NCI-H524 (cell line): ENCODE measurements at regions not wholly inside any gene's neighbourhood (a gene's known extent, or its start where the extent isn't known, plus 50 kb on each side); places are given as distances from the start of the nearest gene placed in this dataset.
A peak's percentile ranks its signal among the peaks of the same experiment; 100 is the strongest.
"Not testable (repeated sequence)": the region's sequence is repeated elsewhere in the genome, so short reads cannot be mapped to it uniquely, and the experiment has no call there.

Source experiments
- DNase-seq, 2 experiments: peaks; one replicate each; lab custom pipeline; 2025; lab: John Stamatoyannopoulos, UW

DNA sequence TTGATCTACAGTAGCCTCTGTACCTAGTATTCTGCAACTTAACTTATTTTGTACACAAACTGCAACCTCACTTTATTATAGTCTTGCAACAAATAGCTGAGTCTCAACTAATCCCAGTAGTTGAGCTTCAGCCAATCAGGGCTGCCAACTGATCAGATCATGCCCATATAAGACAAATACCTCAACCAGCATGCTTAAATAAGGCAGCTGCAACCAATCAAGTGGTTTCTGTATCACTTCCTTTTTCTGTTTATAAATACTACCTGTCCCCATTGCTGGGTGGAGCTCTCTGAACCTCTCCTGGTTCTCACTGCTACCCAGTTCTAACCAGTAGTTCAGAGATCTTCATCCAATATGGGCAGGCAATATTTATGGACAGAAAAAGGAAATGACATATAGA is 248.5 kb upstream of the FBXO33 start:
- DNase-seq: no peak

- no peak for DNase-seq
Observed at GRCh38 chr14:39673734-39674133, 241.5 kb upstream of the FBXO33 start.

DNA sequence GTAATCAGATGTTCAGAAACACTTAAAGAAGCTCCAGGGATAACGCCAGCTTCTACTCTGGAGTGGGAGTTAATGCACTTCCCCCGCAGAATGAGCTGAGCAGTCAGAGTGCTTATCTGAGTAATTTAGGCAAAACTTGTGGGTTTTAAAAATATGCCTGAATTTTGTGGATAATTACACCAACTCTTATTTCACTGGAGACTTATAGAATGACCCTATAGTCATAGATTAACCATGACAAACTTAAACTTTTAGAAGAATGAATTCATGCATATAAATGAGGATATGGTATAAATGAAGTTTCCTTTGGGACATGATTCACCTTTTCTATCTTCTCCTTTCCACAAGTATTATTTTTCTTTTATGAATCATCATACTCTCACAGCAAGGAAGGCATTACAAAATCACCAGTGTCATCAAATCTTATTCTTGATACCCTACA is 241.1 kb upstream of the FBXO33 start:
- no peak for DNase-seq

DNA sequence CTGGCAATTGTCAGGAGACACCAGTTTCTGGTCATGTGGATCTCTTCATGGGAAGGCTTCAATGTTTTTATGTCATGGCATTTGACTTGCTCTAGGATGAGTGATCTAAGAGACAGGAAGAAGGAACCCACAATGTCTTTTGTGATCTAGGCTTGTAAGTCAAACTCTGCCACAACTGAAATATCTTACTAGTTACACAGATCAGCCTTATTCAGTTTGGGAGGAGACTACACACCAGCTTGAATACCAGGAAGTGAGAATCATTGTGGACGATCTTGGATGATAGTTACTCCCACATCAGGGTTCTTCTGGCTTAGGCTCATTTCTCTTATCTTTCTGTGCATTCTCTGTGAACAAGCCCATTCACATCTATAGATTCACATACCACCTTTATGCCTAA is 236.2 kb upstream of the FBXO33 start:
- no peak for DNase-seq

DNA sequence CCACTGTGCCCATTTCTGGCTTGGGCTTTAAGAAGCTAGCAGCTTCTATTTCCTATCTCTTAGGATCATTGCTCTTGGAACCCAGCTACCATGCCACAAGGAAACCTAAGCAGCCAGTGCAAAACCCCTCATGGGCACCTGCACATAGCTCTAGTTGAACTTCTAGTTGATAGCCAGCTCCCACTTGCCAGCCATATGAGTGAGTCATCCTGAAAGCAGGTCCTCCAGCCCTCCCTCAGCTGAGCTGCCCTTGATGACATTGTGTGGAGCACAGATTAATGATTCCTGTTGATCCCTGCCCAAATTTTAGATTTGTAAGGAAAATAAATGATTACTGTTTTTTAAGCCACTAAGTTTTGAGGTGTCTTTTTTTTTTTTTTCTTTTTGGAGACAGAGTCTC is 234.2 kb upstream of the FBXO33 start:
- DNase-seq: no peak

- no peak for DNase-seq
Observed at GRCh38 chr14:39665075-39665475, 232.8 kb upstream of the FBXO33 start.

- no peak for DNase-seq
Observed at GRCh38 chr14:39664646-39665045, 232.4 kb upstream of the FBXO33 start.

GRCh38 chr14:39641224-39641623 is 209.0 kb upstream of the FBXO33 start:
- DNase-seq: no peak

GRCh38 chr14:39639009-39639408 is 206.8 kb upstream of the FBXO33 start:
- DNase-seq: not testable (repeated sequence)

DNA sequence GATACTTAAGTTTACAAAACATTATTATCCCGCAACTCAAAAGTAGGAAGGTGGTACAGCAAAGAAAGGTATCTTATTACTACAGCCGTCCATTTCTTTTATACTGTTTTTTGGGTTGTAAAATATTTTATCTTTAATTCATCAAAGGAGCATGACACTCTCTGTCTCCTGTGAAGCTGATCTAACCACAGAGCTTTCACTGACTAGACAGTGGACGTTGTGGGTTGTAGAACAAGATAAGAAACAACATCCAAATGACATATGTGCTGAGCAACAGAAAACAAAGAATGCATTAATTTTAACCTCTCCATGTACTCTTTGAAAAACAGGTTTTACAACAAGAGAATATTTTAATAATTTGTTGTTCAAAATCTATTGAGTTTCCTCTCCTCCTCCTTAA is 195.9 kb upstream of the FBXO33 start:
- no peak for DNase-seq

DNA sequence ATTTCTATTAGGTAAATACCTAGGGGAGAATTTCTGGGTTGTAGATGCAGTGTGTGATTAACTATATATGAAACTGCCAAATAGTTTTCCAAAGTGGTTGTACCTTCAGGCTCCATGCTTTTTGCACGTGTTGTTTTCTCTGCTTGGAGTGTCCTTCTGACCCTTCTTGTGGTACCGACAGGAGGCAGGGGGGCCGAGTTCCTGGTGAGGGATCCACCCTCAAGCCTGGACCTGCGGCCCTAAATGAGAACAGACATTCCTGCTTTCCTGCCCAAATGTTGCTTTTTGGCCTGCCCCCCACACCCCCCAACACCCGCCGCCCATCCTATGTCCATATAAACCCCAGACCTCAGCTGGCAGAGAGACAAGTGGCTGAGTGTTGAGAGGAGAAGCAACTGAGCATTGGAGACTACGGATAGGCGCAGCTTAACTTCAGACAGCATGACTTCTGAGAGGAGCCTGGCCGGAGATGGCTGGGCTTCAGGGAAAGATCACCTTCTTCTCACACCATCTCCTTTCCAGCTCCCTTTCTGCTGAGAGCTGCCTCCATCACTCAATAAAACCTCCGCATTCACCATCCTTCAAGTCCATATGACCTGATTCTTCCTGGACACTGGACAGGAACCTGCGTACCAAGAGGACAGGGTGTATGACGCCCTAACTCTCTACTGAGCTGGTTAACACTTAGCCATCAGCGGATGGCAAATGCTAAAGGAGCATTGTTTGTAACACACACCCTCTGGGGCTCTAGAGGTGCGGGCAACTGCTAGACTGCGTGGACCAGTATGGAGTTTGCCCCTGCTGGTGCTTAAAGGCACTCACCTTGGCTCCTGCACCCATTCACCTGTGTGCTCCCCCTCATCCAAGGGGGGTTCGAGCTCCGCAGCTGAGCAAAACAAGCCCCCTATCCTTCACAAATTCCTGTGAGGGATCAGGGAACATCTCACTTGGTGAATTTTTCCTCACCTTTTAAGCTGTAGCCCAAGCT is 194.7 kb upstream of the FBXO33 start:
- DNase-seq: no peak

- no peak for DNase-seq
Observed at GRCh38 chr14:39621678-39622077, 189.4 kb upstream of the FBXO33 start.

DNA sequence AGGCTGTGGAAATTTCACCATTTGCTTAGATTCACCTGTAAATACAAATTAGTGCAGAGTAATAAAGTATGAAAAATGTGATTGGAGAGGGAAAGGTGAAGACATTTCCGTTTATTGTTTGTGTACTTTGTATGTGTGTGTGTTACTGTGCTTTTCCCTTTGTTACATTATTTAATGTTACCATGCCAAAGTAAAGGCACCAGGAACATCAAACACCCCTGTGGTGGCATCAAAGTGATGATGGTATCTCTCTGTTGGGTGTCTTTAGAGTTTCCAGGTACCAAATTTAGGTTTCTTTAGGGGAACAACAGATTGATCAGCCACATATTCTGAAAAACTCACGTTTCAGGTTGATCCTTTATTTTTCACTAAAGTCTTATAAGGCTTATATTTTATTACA is 189.0 kb upstream of the FBXO33 start:
- DNase-seq: no peak

- no peak for DNase-seq
Observed at GRCh38 chr14:39617537-39617936, 185.3 kb upstream of the FBXO33 start.

DNA sequence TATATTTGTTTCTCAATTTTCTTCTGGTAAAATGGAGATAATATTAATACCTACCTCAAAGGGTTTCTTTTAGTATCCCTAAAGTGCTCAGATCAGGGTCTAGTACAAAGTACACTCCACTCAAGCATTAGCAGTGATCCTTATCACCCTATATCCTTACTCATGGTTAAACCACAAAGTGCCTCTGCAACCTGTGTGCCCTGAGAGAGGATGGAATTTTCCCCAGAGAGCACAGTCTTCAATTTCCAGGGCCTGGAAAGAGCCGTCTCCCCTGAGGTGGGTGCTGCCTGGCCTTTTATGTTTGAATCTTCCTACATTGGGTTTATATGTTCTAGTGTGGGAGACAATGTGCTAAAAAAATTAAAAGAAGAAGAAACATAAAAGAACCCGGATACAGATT is 183.1 kb upstream of the FBXO33 start:
- peak in 1 of 2 experiments; percentile 21 for DNase-seq

DNA sequence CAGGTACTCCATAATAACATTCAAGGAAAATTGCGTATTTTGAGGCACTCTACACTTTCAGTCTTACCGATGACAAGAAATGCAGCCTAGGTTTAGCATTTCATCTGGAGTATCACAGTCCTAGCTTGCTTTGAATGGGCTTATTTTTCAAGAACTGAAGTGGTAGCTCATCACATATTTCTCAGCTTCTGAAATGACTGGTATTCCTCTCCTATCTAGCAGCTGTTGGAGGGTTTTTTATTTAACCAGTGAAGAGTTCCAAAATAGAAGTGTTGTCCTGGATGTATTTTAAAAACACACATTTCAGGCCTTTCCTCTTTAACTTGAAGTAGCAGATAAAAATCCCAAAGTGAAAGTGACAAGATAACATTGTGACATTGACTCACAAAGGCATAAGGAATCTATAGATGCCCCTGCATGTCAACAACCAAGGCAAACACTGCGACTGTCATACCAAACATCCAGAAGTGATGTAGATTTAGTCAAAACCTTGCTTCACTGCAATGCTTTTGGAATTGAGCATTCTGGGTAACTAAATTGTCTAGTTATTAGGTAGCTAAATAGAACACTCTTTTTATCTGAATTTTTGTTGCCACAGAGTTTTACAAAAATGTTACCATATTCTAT is 182.2 kb upstream of the FBXO33 start:
- no peak for DNase-seq

DNA sequence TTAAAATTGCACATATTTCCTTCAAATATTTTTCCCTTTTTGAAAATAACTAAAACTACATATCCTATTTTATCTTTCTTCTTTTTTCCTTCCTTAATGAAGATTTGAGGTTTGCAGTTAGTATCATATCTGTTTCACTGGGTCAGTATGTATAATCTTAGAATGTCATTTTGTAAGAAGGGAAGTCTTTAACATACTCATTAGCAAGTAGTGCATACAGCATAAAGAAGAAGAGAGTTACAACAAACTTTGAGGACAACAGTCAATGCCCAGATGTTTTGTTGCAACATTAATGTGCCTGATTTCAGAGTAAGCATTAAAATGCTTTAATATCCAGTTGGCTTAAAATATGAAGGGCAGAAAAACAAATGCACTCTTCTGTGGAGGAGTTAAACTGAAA is 176.9 kb upstream of the FBXO33 start:
- no peak for DNase-seq

DNA sequence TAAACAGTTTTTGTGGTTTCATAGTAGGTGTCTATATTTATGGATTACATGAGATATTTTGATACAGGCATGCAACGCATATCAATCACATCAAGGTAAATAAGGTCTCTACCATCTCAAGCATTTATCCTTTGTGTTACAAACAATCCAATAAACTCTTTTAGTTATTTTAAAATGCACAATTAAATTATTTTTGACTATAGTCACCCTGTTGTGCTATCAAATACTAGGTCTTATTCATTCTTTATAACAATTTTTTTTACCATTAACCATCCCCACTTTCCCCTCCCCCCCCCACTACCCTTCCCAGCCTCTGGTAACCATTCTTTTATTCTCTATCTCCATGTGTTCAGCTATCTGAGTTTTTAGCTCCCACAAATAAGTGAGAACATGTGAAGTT is 175.7 kb upstream of the FBXO33 start:
- no peak for DNase-seq

DNA sequence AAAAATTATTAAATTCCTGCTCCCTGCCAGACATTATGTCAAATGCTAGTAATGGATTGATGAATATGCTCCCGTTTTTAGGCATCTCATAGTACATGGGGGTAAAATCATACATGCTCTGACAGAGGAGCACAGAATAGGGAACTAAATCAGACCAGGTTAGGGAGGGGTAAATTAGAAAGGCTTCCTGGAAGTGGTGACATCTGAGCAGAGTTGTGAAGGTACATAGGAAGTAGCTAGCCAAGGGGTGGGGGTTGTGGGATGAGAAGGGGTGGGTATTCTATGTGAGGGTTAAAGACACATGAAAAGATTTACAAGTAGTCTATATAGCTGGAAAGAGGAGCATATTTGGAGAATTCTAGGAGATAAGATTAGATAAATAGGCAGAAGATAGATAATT is 171.7 kb upstream of the FBXO33 start:
- DNase-seq: no peak

- DNase-seq: no peak
Observed at GRCh38 chr14:39593377-39593776, 161.1 kb upstream of the FBXO33 start.

DNA sequence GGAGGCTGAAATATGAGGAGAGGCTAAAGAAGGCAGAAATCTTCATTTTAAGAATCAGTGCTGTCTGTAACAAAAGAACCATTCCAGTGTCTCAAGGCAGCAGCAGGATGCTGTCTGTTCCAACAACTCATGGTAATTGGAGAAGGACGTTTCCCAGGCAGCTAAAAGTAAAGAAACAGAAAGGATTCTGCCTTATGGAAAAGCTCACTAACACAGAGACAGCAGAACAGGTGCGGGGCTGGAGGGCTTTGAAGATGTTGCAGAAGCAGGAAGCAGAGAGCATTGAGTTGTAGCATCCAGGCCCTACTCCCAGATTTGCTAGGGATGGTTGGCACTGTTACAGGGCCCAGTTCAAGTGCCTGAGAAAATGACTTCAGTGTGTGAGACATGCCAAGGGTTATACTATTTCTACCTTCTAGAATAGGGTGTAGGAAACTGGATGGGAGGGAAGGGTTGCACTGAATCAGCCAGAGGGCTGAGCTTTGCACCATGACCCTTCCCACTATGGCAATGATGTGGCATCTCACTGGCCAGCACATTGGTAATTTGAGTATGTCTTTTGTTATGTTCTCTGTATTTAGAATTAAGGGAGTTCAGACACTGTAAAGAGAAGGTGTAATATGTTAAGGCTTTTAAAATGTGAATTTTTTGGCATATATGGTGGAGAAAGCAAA is 160.0 kb upstream of the FBXO33 start:
- peak in 1 of 2 experiments; percentile 13 for DNase-seq

GRCh38 chr14:39589882-39590281 is 157.6 kb upstream of the FBXO33 start:
- not testable (repeated sequence) for DNase-seq
